ENCODE measurements at regions not wholly inside any gene's neighbourhood (a gene's known extent, or its start where the extent isn't known, plus 50 kb on each side); places are given as distances from the start of the nearest gene placed in this dataset.

DNA sequence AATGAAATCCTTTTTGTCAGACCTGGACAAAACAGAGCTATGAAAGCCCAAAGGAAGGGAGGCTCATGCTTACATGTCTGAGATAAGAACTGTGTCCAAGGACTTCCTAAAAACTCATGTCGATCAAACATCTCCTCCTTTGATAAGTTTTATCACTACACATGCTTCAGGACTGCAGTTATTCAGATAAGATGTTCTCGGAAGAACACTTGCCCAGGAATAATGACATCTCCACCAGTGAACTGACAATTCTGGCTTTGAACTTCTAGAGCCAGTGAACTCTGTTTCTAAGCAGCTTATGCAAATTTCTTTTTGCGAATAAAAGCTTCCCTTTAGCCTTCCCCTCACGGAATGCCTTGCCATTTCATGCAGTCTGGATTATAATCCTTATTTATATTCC lies 561.6 kb downstream of the TBC1D4 start:
- no peak for DNase-seq
- 60% methylated on average over 2 of the region's 4 CpGs for WGBS (ENCODE audit: insufficient coverage)
- Histone ChIP-seq H3K4me3 (ENCODE audit: control insufficient read depth in 1 of 2, extremely low read depth in 1 of 2, low read length in 1 of 2) (no peak overlapping the region), H3K9me3 (no peaks in the 10 kb centered on the region), H3K27ac (ENCODE audit: low read length) (no peak overlapping the region), H3K4me1 (ENCODE audit: control insufficient read depth in 1 of 2, extremely low read depth in 1 of 2, insufficient read depth in 2 of 2, low read length in 2 of 2) (no peaks in the 10 kb centered on the region), H3K36me3 (ENCODE audit: control insufficient read depth in 2 of 2, extremely low read depth in 1 of 2, insufficient read depth in 1 of 2, low read length in 1 of 2) (no peaks in the 10 kb centered on the region), H3K27me3 (replicated peaks in 1 of 2; ENCODE audit: control insufficient read depth in 2 of 2, extremely low read depth in 1 of 2, insufficient read depth in 2 of 2, low read length in 1 of 2) (no peaks in the 10 kb centered on the region)
- ChIA-PET CTCF (no interaction called here), POLR2A (no interaction called here)
- Mint-ChIP-seq H3K27ac (no peak overlapping the region), H3K36me3 (no peaks in the 10 kb centered on the region), H3K4me3 (no peak overlapping the region), H3K27me3 (no peaks in the 10 kb centered on the region), H3K9me3 (peaks cover 0 to 9% (median 3%) of the 10 kb centered on the region in 3 donors), H3K4me1 (peaks cover 0 to 4% (median 0%) of the 10 kb centered on the region in 3 donors)
- no peak for ATAC-seq (replicated peaks in 1 of 4)

DNA sequence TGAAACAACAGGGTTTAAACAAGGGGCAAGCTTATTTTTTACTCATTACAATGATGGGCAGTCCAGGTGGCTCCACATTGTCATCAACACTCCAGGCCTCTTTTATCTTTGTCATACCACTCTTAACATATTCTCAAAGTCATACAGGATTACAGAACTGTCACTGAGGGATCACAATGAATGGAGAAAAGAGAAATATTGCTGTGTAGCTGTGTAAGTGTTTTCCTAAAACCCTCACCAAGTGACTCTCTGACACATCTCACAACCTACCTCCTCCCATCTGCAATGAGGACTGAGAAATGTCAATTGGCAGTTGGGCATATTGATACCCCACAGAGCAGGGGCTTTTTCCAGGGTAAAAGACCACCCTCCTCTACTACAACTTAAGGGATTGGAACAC lies 562.1 kb downstream of the TBC1D4 start:
- no peaks in the 10 kb centered on the region for H3K27me3 ChIP-seq (replicated peaks in 1 of 2; ENCODE audit: control insufficient read depth in 2 of 2, extremely low read depth in 1 of 2, insufficient read depth in 2 of 2, low read length in 1 of 2)
- ChIA-PET POLR2A (no interaction called here), CTCF (interaction anchor here in 1 of 2 donors (0.8 kb wide), 1 partner anchor 11 kb away, joined by 4 read pairs; no protein-coding TSS in a partner anchor)
- ATAC-seq (replicated peaks in 1 of 4) (no peak), DNase-seq (no peak)
- no peak overlapping the region for H3K4me3 ChIP-seq (ENCODE audit: control insufficient read depth in 1 of 2, extremely low read depth in 1 of 2, low read length in 1 of 2)
- H3K4me1 Mint-ChIP-seq: peaks cover 0 to 4% (median 0%) of the 10 kb centered on the region in 3 donors
- no peak overlapping the region for H3K27ac ChIP-seq (ENCODE audit: low read length)
- no peaks in the 10 kb centered on the region for H3K9me3 ChIP-seq
- H3K4me3 Mint-ChIP-seq: no peak overlapping the region
- H3K36me3 ChIP-seq (ENCODE audit: control insufficient read depth in 2 of 2, extremely low read depth in 1 of 2, insufficient read depth in 1 of 2, low read length in 1 of 2): no peaks in the 10 kb centered on the region
- no peaks in the 10 kb centered on the region for H3K27me3 Mint-ChIP-seq
- peaks cover 0 to 9% (median 3%) of the 10 kb centered on the region in 3 donors for H3K9me3 Mint-ChIP-seq
- no peaks in the 10 kb centered on the region for H3K36me3 Mint-ChIP-seq
- H3K27ac Mint-ChIP-seq: no peak overlapping the region
- no peaks in the 10 kb centered on the region for H3K4me1 ChIP-seq (ENCODE audit: control insufficient read depth in 1 of 2, extremely low read depth in 1 of 2, insufficient read depth in 2 of 2, low read length in 2 of 2)

DNA sequence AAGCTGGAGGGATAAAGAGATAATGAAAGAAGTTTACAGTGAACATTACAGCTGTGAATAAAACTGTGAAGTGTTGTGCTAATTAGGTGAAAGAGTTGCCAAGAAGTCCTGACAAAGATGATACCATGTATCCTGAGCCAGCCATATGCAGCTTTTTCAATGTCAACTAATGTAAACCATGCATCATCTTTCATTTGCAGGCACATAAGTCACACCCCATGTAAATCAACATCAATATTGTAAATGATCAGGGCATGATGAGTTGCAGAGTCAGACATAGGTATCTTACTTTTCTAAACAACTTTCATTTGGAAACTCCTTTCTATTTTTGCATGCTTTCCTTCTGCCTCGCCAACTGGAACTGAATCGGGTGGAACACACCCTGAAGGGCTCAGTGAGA lies 569.1 kb downstream of the TBC1D4 start:
- H3K4me1 ChIP-seq (ENCODE audit: control insufficient read depth in 1 of 2, extremely low read depth in 1 of 2, insufficient read depth in 2 of 2, low read length in 2 of 2): no peaks in the 10 kb centered on the region
- peaks cover 0 to 4% of the 10 kb centered on the region in 2 donors for H3K27me3 Mint-ChIP-seq
- H3K4me1 Mint-ChIP-seq: no peaks in the 10 kb centered on the region
- no peaks in the 10 kb centered on the region for H3K9me3 ChIP-seq
- no peaks in the 10 kb centered on the region for H3K27me3 ChIP-seq (replicated peaks in 1 of 2; ENCODE audit: control insufficient read depth in 2 of 2, extremely low read depth in 1 of 2, insufficient read depth in 2 of 2, low read length in 1 of 2)
- H3K36me3 ChIP-seq (ENCODE audit: control insufficient read depth in 2 of 2, extremely low read depth in 1 of 2, insufficient read depth in 1 of 2, low read length in 1 of 2): no peaks in the 10 kb centered on the region
- ChIA-PET CTCF (no interaction called here), POLR2A (no interaction called here)
- no peak overlapping the region for H3K4me3 Mint-ChIP-seq
- DNase-seq (no peak), ATAC-seq (replicated peaks in 1 of 4) (no peak)
- H3K36me3 Mint-ChIP-seq: no peaks in the 10 kb centered on the region
- no peak overlapping the region for H3K27ac Mint-ChIP-seq
- no peak overlapping the region for H3K27ac ChIP-seq (ENCODE audit: low read length)
- WGBS (ENCODE audit: insufficient coverage): no CpG with 5 or more reads among the region's 2 CpGs
- H3K9me3 Mint-ChIP-seq: no peaks in the 10 kb centered on the region
- H3K4me3 ChIP-seq (ENCODE audit: control insufficient read depth in 1 of 2, extremely low read depth in 1 of 2, low read length in 1 of 2): no peak overlapping the region

GRCh38 chr13:74910415-74910814 lies 571.6 kb downstream of the TBC1D4 start:
- 100% methylated on average over 1 of the region's 5 CpGs for WGBS (ENCODE audit: insufficient coverage)
- no peaks in the 10 kb centered on the region for H3K9me3 Mint-ChIP-seq
- no peaks in the 10 kb centered on the region for H3K9me3 ChIP-seq
- no peaks in the 10 kb centered on the region for H3K4me1 ChIP-seq (ENCODE audit: control insufficient read depth in 1 of 2, extremely low read depth in 1 of 2, insufficient read depth in 2 of 2, low read length in 2 of 2)
- H3K27ac ChIP-seq (ENCODE audit: low read length): no peak overlapping the region
- peaks cover 0 to 4% of the 10 kb centered on the region in 2 donors for H3K27me3 Mint-ChIP-seq
- H3K4me1 Mint-ChIP-seq: no peaks in the 10 kb centered on the region
- no peak for DNase-seq
- ChIA-PET POLR2A (no interaction called here), CTCF (no interaction called here)
- H3K36me3 ChIP-seq (ENCODE audit: control insufficient read depth in 2 of 2, extremely low read depth in 1 of 2, insufficient read depth in 1 of 2, low read length in 1 of 2): no peaks in the 10 kb centered on the region
- no peak overlapping the region for H3K4me3 Mint-ChIP-seq
- no peak overlapping the region for H3K4me3 ChIP-seq (ENCODE audit: control insufficient read depth in 1 of 2, extremely low read depth in 1 of 2, low read length in 1 of 2)
- H3K27me3 ChIP-seq (replicated peaks in 1 of 2; ENCODE audit: control insufficient read depth in 2 of 2, extremely low read depth in 1 of 2, insufficient read depth in 2 of 2, low read length in 1 of 2): no peaks in the 10 kb centered on the region
- H3K27ac Mint-ChIP-seq: no peak overlapping the region
- H3K36me3 Mint-ChIP-seq: no peaks in the 10 kb centered on the region
- ATAC-seq (replicated peaks in 1 of 4): no peak

DNA sequence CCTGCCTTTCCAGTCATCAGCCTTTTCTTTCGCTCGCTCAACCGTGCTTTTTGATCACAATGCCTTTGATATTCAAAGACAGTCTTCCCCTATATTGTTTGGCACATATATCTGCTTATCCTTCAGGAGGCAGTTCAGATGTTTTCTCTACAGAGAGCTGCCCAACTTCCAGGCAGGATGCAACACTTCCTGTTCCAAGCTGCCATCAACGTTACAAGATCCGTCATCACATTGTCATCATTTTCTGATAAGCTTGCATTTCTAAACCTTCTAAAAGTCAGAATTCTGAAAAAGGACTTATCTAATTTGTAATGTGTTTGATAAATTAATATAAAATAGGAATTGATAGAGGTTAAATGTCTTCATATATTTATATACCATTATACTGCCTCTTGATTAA lies 574.2 kb downstream of the TBC1D4 start:
- Histone ChIP-seq H3K9me3 (no peaks in the 10 kb centered on the region), H3K4me3 (ENCODE audit: control insufficient read depth in 1 of 2, extremely low read depth in 1 of 2, low read length in 1 of 2) (no peak overlapping the region), H3K36me3 (ENCODE audit: control insufficient read depth in 2 of 2, extremely low read depth in 1 of 2, insufficient read depth in 1 of 2, low read length in 1 of 2) (no peaks in the 10 kb centered on the region), H3K27ac (ENCODE audit: low read length) (no peak overlapping the region), H3K27me3 (replicated peaks in 1 of 2; ENCODE audit: control insufficient read depth in 2 of 2, extremely low read depth in 1 of 2, insufficient read depth in 2 of 2, low read length in 1 of 2) (no peaks in the 10 kb centered on the region), H3K4me1 (ENCODE audit: control insufficient read depth in 1 of 2, extremely low read depth in 1 of 2, insufficient read depth in 2 of 2, low read length in 2 of 2) (no peaks in the 10 kb centered on the region)
- WGBS (ENCODE audit: insufficient coverage): 93% methylated on average over 3 of the region's 5 CpGs
- no peak overlapping the region for H3K4me3 Mint-ChIP-seq
- H3K9me3 Mint-ChIP-seq: no peaks in the 10 kb centered on the region
- H3K27ac Mint-ChIP-seq: no peak overlapping the region
- peaks cover 0 to 4% of the 10 kb centered on the region in 2 donors for H3K27me3 Mint-ChIP-seq
- H3K36me3 Mint-ChIP-seq: no peaks in the 10 kb centered on the region
- DNase-seq: no peak
- no peak for ATAC-seq (replicated peaks in 1 of 4)
- POLR2A ChIA-PET: interaction anchor here in 1 of 2 donors (0.8 kb wide), 1 partner anchor 19 kb away, joined by 3 read pairs; no protein-coding TSS in a partner anchor
- no peaks in the 10 kb centered on the region for H3K4me1 Mint-ChIP-seq
- CTCF ChIA-PET: no interaction called here

GRCh38 chr13:74904556-74904955 lies 577.4 kb downstream of the TBC1D4 start:
- no peak overlapping the region for H3K4me3 ChIP-seq (ENCODE audit: control insufficient read depth in 1 of 2, extremely low read depth in 1 of 2, low read length in 1 of 2)
- H3K27me3 ChIP-seq (replicated peaks in 1 of 2; ENCODE audit: control insufficient read depth in 2 of 2, extremely low read depth in 1 of 2, insufficient read depth in 2 of 2, low read length in 1 of 2): no peaks in the 10 kb centered on the region
- no peaks in the 10 kb centered on the region for H3K9me3 Mint-ChIP-seq
- H3K36me3 ChIP-seq (ENCODE audit: control insufficient read depth in 2 of 2, extremely low read depth in 1 of 2, insufficient read depth in 1 of 2, low read length in 1 of 2): no peaks in the 10 kb centered on the region
- DNase-seq (no peak), ATAC-seq (replicated peaks in 1 of 4) (no peak)
- POLR2A ChIA-PET: no interaction called here
- H3K27ac ChIP-seq (ENCODE audit: low read length): no peak overlapping the region
- no peaks in the 10 kb centered on the region for H3K4me1 ChIP-seq (ENCODE audit: control insufficient read depth in 1 of 2, extremely low read depth in 1 of 2, insufficient read depth in 2 of 2, low read length in 2 of 2)
- H3K27me3 Mint-ChIP-seq: peaks cover 0 to 7% of the 10 kb centered on the region in 2 donors
- no peak overlapping the region for H3K27ac Mint-ChIP-seq
- CTCF ChIA-PET: no interaction called here
- no peaks in the 10 kb centered on the region for H3K4me1 Mint-ChIP-seq
- H3K9me3 ChIP-seq: no peaks in the 10 kb centered on the region
- H3K36me3 Mint-ChIP-seq: no peaks in the 10 kb centered on the region
- no peak overlapping the region for H3K4me3 Mint-ChIP-seq
- WGBS (ENCODE audit: insufficient coverage): no CpG with 5 or more reads among the region's 4 CpGs
